HEK293T (cell line): ENCODE measurements at regions not wholly inside any gene's neighbourhood (a gene's known extent, or its start where the extent isn't known, plus 50 kb on each side); places are given as distances from the start of the nearest gene placed in this dataset.

Source experiments
- BHLHE40 ChIP-seq: fragments of 450-650 bp; IDR thresholded peaks from 2 replicates; pipeline ENCODE4 v1.6.1; 2016; ENCODE audit warnings: mild to moderate bottlenecking, moderate library complexity, borderline replicate concordance
- ELF4 ChIP-seq: fragments of 450-650 bp; IDR thresholded peaks from 2 replicates; pipeline ENCODE4 v1.6.1; 2017; ENCODE audit warnings: antibody characterized with exemption
- FOXK2 ChIP-seq: fragments of 450-650 bp; IDR thresholded peaks from 2 replicates; pipeline ENCODE4 v1.6.1; 2016; ENCODE audit warnings: mild to moderate bottlenecking
- FOXM1 ChIP-seq: fragments of 450-650 bp; IDR thresholded peaks from 2 replicates; pipeline ENCODE4 v1.6.1; 2017; ENCODE audit warnings: mild to moderate bottlenecking, borderline replicate concordance
- LEF1 ChIP-seq: fragments of 450-650 bp; IDR thresholded peaks from 2 replicates; pipeline ENCODE4 v1.6.1; 2017; ENCODE audit warnings: mild to moderate bottlenecking, borderline replicate concordance
- PKNOX1 ChIP-seq: fragments of 450-650 bp; IDR thresholded peaks from 2 replicates; pipeline ENCODE4 v1.6.1; 2016
- SP1 ChIP-seq: fragments of 450-650 bp; IDR thresholded peaks from 2 replicates; pipeline ENCODE4 v1.6.1; 2017
- SUZ12 ChIP-seq: fragments of 450-650 bp; IDR thresholded peaks from 2 replicates; pipeline ENCODE4 v1.6.1; 2016; ENCODE audit warnings: mild to moderate bottlenecking
- TARDBP ChIP-seq: fragments of 450-650 bp; IDR thresholded peaks from 2 replicates; pipeline ENCODE4 v1.6.1; 2016
- ZNF384 ChIP-seq: fragments of 450-650 bp; IDR thresholded peaks from 2 replicates; pipeline ENCODE4 v1.6.1; 2016

GRCh38 chr10:4509405-4509804 lies 316.6 kb upstream of the AKR1E2 start:
- no peak for TF ChIP-seq SUZ12
- TF ChIP-seq TARDBP: no peak
- no peak for TF ChIP-seq BHLHE40
- no peak for TF ChIP-seq ELF4
- no peak for TF ChIP-seq FOXM1
- no peak for TF ChIP-seq FOXK2
- TF ChIP-seq ZNF384: no peak
- no peak for TF ChIP-seq LEF1
- no peak for TF ChIP-seq SP1
- TF ChIP-seq PKNOX1: no peak
